H1 (cell line): ENCODE measurements at regions not wholly inside any gene's neighbourhood (a gene's known extent, or its start where the extent isn't known, plus 50 kb on each side); places are given as distances from the start of the nearest gene placed in this dataset.

Source experiments
- CBX5 ChIP-seq: fragments of 300-800, 300-1000 bp; sonication (generic); IDR thresholded peaks from 2 replicates; pipeline ENCODE4 v1.7.1; 2016; ENCODE audit warnings: antibody characterized with exemption, low read length, low read depth
- GTF2F1 ChIP-seq: IDR thresholded peaks from 2 replicates; pipeline ENCODE4 v1.6.1; 2012; ENCODE audit warnings: low read depth, low read length, improper control_type of control experiment, borderline replicate concordance
- POLR2A ChIP-seq, 2 experiments: IDR thresholded peaks; 1 replicate in 1 of 2; 2 replicates in 1 of 2; pipeline ENCODE4 v1.6.1; 2011; ENCODE audit warnings: low read depth in 2 of 2, low read length in 2 of 2, mild to moderate bottlenecking in 2 of 2; ENCODE audit errors: control extremely low read depth in 1 of 2
- TAF1 ChIP-seq: IDR thresholded peaks from 2 replicates; pipeline ENCODE4 v1.6.1; 2011; ENCODE audit warnings: mild to moderate bottlenecking, low read depth, low read length
- TEAD4 ChIP-seq: IDR thresholded peaks from 2 replicates; pipeline ENCODE4 v1.6.1; 2012; ENCODE audit warnings: low read depth, low read length, inconsistent platforms, mixed read lengths
- ZNF274 ChIP-seq: IDR thresholded peaks from 2 replicates; pipeline ENCODE4 v1.7.0; 2012; ENCODE audit warnings: low read length, borderline replicate concordance; ENCODE audit errors: extremely low read depth
- TF ChIP-seq, protein P1 (sequence below): IDR thresholded peaks from 2 replicates; pipeline ENCODE4 v1.6.1; 2012; ENCODE audit warnings: inconsistent platforms

- no peak for TF ChIP-seq TEAD4
- TF ChIP-seq, protein P1, sequence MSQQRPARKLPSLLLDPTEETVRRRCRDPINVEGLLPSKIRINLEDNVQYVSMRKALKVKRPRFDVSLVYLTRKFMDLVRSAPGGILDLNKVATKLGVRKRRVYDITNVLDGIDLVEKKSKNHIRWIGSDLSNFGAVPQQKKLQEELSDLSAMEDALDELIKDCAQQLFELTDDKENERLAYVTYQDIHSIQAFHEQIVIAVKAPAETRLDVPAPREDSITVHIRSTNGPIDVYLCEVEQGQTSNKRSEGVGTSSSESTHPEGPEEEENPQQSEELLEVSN: no peak
- TF ChIP-seq TAF1: no peak
- TF ChIP-seq CBX5: no peak
- TF ChIP-seq POLR2A (IDR thresholded peaks at IDR 0.05; ENCODE audit: control extremely low read depth in 1 of 2, low read depth in 2 of 2, low read length in 2 of 2): no peak
- TF ChIP-seq ZNF274: no peak
- no peak for TF ChIP-seq GTF2F1
- TF ChIP-seq, all 59 proteins: peak for 0
Observed at GRCh38 chr7:142690554-142691182, 58.6 kb upstream of the PRSS1 start (continued).
